Vagina (tissue), 2 donors: ENCODE measurements at regions not wholly inside any gene's neighbourhood (a gene's known extent, or its start where the extent isn't known, plus 50 kb on each side); places are given as distances from the start of the nearest gene placed in this dataset.

Experiments used
- CTCF ChIP-seq, 3 experiments: fragments of 450-650 bp in 2 of 3; fragments of 200-600 bp in 1 of 3; sonication (generic) in 1 of 3; IDR thresholded peaks; one replicate each; pipeline ENCODE4 v1.5.1; 2017 to 2019; ENCODE audit warnings: antibody characterized with exemption in 3 of 3, mild to moderate bottlenecking in 2 of 3, moderate library complexity in 2 of 3
- POLR2A ChIP-seq, 2 donors: fragments of 450-650 bp; IDR thresholded peaks; one replicate each; pipeline ENCODE4 v1.6.1; 2017; ENCODE audit warnings: antibody characterized with exemption in 2 of 2, mild to moderate bottlenecking in 2 of 2, moderate library complexity in 2 of 2
- POLR2AphosphoS5 ChIP-seq, 2 donors: sonication (generic); formaldehyde crosslinking; IDR thresholded peaks; one replicate each; pipeline ENCODE4 v1.9.0; 2017; ENCODE audit warnings: antibody characterized with exemption in 2 of 2, mild to moderate bottlenecking in 2 of 2, low read depth in 1 of 2; ENCODE audit not compliant: insufficient read depth in 1 of 2

DNA sequence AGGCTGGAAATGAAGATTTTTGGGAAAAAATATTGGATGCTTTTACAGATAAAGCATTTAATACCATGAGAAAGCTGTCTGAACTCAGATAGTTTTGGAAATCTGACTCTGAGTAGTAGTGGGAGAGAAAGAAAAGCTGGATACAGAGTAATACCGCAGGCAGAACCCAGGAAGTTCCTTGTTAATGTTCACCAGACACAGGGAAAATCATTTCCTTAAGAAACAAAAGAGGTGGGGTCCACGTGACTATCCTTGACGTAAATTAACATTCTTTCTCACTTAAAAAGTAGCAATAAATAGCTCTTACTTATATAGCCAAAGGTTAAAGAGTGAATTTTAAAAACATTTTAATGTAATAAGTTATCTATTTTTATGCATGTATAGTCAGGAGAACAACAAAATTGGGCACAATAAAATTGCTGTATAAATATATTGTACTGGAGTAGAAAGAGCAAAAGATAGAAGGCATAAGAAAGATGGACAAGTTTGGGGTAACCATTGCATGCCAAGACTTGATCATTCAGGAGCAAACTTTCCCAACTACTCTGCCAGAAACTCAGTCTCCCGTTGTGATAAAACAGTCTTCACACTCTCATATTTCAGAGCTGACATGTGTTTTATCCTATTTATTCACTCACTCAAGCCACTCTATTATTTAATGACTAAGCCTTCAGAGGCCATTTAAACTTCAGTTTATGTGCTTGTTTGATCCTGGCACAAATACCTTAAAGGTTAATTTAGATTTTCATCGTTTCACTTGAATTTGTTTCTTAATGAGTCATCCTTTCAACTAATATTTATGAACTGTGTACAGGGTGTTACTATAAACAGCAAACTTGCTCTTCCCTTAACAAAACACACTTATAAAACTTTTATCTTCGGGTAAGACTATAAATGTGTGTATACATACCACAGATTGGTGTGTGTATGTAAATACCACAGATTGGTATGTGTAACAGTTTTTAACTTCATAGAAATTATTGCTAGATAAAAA lies 143.1 kb downstream of the GNAI1 start:
- TF ChIP-seq CTCF (IDR thresholded peaks at IDR 0.05), result no peak
- no peak for TF ChIP-seq POLR2AphosphoS5 (IDR thresholded peaks at IDR 0.05; ENCODE audit: insufficient read depth in 1 of 2, low read depth in 1 of 2)
- no peak for TF ChIP-seq POLR2A (IDR thresholded peaks at IDR 0.05)
